ENCODE measurements at regions not wholly inside any gene's neighbourhood (a gene's known extent, or its start where the extent isn't known, plus 50 kb on each side); places are given as distances from the start of the nearest gene placed in this dataset.

DNA sequence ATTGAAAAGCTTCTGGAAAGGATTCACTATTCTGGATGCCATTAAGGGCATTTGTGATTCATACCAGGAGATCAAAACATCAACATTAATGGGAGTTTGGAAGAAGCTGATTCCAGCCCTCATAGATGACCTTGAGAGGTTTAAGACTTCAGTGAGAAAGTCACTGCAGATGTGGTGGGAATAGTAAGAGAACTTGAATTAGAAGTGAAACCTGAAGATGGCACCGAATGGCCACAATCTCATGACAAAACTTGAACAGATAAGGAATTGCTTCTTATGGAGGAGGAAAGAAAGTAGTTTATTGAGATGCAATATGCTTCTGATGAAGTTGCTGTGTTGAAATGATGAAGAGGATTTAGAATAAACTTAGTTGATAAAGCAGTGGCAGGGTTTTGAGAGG, 254.6 kb upstream of the SLC24A2 start:
- no peak overlapping the region for H2AFZ ChIP-seq (ENCODE audit: low read depth, low read length)
- TF ChIP-seq MYC (IDR thresholded peaks at IDR 0.05; ENCODE audit: low read depth, low read length) (no peak), FOS (IDR thresholded peaks at IDR 0.05; ENCODE audit: borderline replicate concordance, insufficient read depth, low read length) (no peak)
- no peaks in the 10 kb centered on the region for H3K9me1 ChIP-seq (replicated peaks; ENCODE audit: control insufficient read depth, extremely low read depth, insufficient read depth, low read length)
- peaks cover 4 to 5% of the 10 kb centered on the region in 2 experiments for H3K27me3 ChIP-seq (ENCODE audit: control insufficient read depth in 2 of 2, insufficient read depth in 2 of 2, low read length in 2 of 2)
- H3K4me1 ChIP-seq (ENCODE audit: control insufficient read depth, extremely low read depth, insufficient read depth, low read length): no peaks in the 10 kb centered on the region
- no TSS peak for BruUV-seq (replicated peaks)
- POLR2A ChIA-PET: no interaction called here
- dilution Hi-C loops (cut with MboI; ENCODE audit: extremely low pct_ligation_motif_present, low sequenced_read_pairs) (no loop called here), intact Hi-C loops (cut with micrococcal nuclease) (no loop called here)
- no peak overlapping the region for H3K27ac ChIP-seq (ENCODE audit: insufficient read depth, low read depth, low read length)
- H4K20me1 ChIP-seq (replicated peaks; ENCODE audit: control insufficient read depth, extremely low read depth, insufficient read depth, low read length): no peaks in the 10 kb centered on the region
- no peak for DNase-seq (ENCODE audit: low read depth, low spot score)
- H3K9me3 ChIP-seq (replicated peaks; ENCODE audit: control insufficient read depth, insufficient read depth, low read length): no peaks in the 10 kb centered on the region
- H3K4me2 ChIP-seq (ENCODE audit: insufficient read depth, low read length): no peak overlapping the region
- CTCF ChIA-PET: interaction anchor here (0.9 kb wide), 1 partner anchor 13 kb away, joined by 3 read pairs; no protein-coding TSS in a partner anchor
- no peak overlapping the region for H3K4me3 ChIP-seq (replicated peaks in 1 of 3; ENCODE audit: insufficient read depth in 1 of 3, low read depth in 1 of 3, low read length in 3 of 3)
- H3K79me2 ChIP-seq (ENCODE audit: control insufficient read depth, insufficient read depth, low read length): no peaks in the 10 kb centered on the region
- no peak for FAIRE-seq
- no peaks in the 10 kb centered on the region for H3K36me3 ChIP-seq (ENCODE audit: control insufficient read depth in 2 of 2, extremely low read depth in 1 of 2, insufficient read depth in 2 of 2, low read length in 2 of 2)
- H3K9ac ChIP-seq (replicated peaks; ENCODE audit: extremely low read depth, insufficient read depth, low read length): no peak overlapping the region

DNA sequence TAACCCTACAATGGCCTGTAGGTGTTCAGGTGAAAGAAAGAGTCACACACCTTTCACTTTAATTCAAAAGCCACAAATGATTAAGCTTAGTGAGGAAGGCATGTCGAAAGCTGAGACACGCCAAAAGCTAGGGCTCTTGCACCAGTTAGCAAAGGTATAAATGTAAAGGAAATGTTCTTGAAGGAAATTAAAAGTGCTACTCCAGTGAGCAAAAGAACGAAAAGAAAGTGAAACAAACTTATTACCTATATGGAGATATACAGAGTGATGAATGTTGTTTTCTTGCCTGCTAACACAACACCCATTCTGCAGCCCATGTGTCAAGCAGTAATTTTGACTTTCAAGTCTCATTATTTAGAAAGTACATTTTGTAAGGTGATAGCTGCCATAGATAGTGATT, 254.2 kb upstream of the SLC24A2 start:
- H3K4me1 ChIP-seq (ENCODE audit: control insufficient read depth, extremely low read depth, insufficient read depth, low read length): no peaks in the 10 kb centered on the region
- no peaks in the 10 kb centered on the region for H3K9me1 ChIP-seq (replicated peaks; ENCODE audit: control insufficient read depth, extremely low read depth, insufficient read depth, low read length)
- intact Hi-C loops (cut with micrococcal nuclease) (no loop called here), dilution Hi-C loops (cut with MboI; ENCODE audit: extremely low pct_ligation_motif_present, low sequenced_read_pairs) (no loop called here)
- TF ChIP-seq POLR2AphosphoS5 (IDR thresholded peaks at IDR 0.05; ENCODE audit: insufficient read depth, low read depth, low read length): no peak
- no peak for TF ChIP-seq GATA2 (IDR thresholded peaks at IDR 0.05; ENCODE audit: insufficient read depth, insufficient read length, low read depth, low read length)
- TF ChIP-seq POLR2A (IDR thresholded peaks at IDR 0.05; ENCODE audit: low read depth, low read length): no peak
- TF ChIP-seq, protein P1, sequence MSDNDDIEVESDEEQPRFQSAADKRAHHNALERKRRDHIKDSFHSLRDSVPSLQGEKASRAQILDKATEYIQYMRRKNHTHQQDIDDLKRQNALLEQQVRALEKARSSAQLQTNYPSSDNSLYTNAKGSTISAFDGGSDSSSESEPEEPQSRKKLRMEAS (IDR thresholded peaks at IDR 0.05; ENCODE audit: insufficient read depth, insufficient read length): no peak
- TF ChIP-seq, protein P2, sequence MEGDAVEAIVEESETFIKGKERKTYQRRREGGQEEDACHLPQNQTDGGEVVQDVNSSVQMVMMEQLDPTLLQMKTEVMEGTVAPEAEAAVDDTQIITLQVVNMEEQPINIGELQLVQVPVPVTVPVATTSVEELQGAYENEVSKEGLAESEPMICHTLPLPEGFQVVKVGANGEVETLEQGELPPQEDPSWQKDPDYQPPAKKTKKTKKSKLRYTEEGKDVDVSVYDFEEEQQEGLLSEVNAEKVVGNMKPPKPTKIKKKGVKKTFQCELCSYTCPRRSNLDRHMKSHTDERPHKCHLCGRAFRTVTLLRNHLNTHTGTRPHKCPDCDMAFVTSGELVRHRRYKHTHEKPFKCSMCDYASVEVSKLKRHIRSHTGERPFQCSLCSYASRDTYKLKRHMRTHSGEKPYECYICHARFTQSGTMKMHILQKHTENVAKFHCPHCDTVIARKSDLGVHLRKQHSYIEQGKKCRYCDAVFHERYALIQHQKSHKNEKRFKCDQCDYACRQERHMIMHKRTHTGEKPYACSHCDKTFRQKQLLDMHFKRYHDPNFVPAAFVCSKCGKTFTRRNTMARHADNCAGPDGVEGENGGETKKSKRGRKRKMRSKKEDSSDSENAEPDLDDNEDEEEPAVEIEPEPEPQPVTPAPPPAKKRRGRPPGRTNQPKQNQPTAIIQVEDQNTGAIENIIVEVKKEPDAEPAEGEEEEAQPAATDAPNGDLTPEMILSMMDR (IDR thresholded peaks at IDR 0.05; ENCODE audit: extremely low read depth in 1 of 2, insufficient read depth in 1 of 2, low read depth in 1 of 2, low read length in 2 of 2): no peak
- no peak for TF ChIP-seq FOS (IDR thresholded peaks at IDR 0.05; ENCODE audit: borderline replicate concordance, insufficient read depth, low read length)
- no peak for TF ChIP-seq MYC (IDR thresholded peaks at IDR 0.05; ENCODE audit: low read depth, low read length)
- no peak for TF ChIP-seq EZH2 (IDR thresholded peaks at IDR 0.05; ENCODE audit: borderline replicate concordance, low read depth, low read length, severe bottlenecking)
- TF ChIP-seq JUN (IDR thresholded peaks at IDR 0.05; ENCODE audit: borderline replicate concordance, insufficient read depth, insufficient read length, low read depth): no peak
- FAIRE-seq: no peak
- no peak for DNase-seq (ENCODE audit: low read depth, low spot score)
- no TSS peak for BruUV-seq (replicated peaks)
- H3K27ac ChIP-seq (ENCODE audit: insufficient read depth, low read depth, low read length): no peak overlapping the region
- no peaks in the 10 kb centered on the region for H4K20me1 ChIP-seq (replicated peaks; ENCODE audit: control insufficient read depth, extremely low read depth, insufficient read depth, low read length)
- ChIA-PET CTCF (interaction anchor here (0.9 kb wide), 1 partner anchor 13 kb away, joined by 3 read pairs; no protein-coding TSS in a partner anchor), POLR2A (no interaction called here)
- no peak overlapping the region for H3K4me3 ChIP-seq (replicated peaks in 1 of 3; ENCODE audit: insufficient read depth in 1 of 3, low read depth in 1 of 3, low read length in 3 of 3)
- H3K9ac ChIP-seq (replicated peaks; ENCODE audit: extremely low read depth, insufficient read depth, low read length): no peak overlapping the region
- no peaks in the 10 kb centered on the region for H3K36me3 ChIP-seq (ENCODE audit: control insufficient read depth in 2 of 2, extremely low read depth in 1 of 2, insufficient read depth in 2 of 2, low read length in 2 of 2)
- no peak overlapping the region for H2AFZ ChIP-seq (ENCODE audit: low read depth, low read length)
- H3K4me2 ChIP-seq (ENCODE audit: insufficient read depth, low read length): no peak overlapping the region
- H3K9me3 ChIP-seq (replicated peaks; ENCODE audit: control insufficient read depth, insufficient read depth, low read length): no peaks in the 10 kb centered on the region
- H3K79me2 ChIP-seq (ENCODE audit: control insufficient read depth, insufficient read depth, low read length): no peaks in the 10 kb centered on the region
- H3K27me3 ChIP-seq (ENCODE audit: control insufficient read depth in 2 of 2, insufficient read depth in 2 of 2, low read length in 2 of 2): peaks cover 4 to 5% of the 10 kb centered on the region in 2 experiments

All from endothelial cell of umbilical vein (primary cell).